ENCODE measurements at regions not wholly inside any gene's neighbourhood (a gene's known extent, or its start where the extent isn't known, plus 50 kb on each side); places are given as distances from the start of the nearest gene placed in this dataset.

- ChIA-PET CTCF (interaction anchor here (0.8 kb wide), 1 partner anchor 598 kb away, joined by 3 read pairs; no protein-coding TSS in a partner anchor), POLR2A (no interaction called here)
- no peak overlapping the region for H3K4me3 ChIP-seq (ENCODE audit: low read depth, low read length)
- H3K27me3 ChIP-seq (ENCODE audit: control insufficient read depth, insufficient read depth, low read length), result no peaks in the 10 kb centered on the region
- DNase-seq (ENCODE audit: low read depth), result no peak
- TF ChIP-seq CTCF (IDR thresholded peaks at IDR 0.05; ENCODE audit: insufficient read depth, low read depth, low read length), result no peak
- no peaks in the 10 kb centered on the region for H3K36me3 ChIP-seq (ENCODE audit: control insufficient read depth, insufficient read depth, low read length)
These were observed 286.7 kb downstream of the TFAP2B start for GRCh38 chr6:51105357-51105756.

GRCh38 chr6:51107769-51108203 is 289.1 kb downstream of the TFAP2B start:
- CTCF ChIA-PET, result interaction anchor here (0.7 kb wide), 1 partner anchor 83 kb away, joined by 3 read pairs; no protein-coding TSS in a partner anchor
- POLR2A ChIA-PET, result no interaction called here

DNA sequence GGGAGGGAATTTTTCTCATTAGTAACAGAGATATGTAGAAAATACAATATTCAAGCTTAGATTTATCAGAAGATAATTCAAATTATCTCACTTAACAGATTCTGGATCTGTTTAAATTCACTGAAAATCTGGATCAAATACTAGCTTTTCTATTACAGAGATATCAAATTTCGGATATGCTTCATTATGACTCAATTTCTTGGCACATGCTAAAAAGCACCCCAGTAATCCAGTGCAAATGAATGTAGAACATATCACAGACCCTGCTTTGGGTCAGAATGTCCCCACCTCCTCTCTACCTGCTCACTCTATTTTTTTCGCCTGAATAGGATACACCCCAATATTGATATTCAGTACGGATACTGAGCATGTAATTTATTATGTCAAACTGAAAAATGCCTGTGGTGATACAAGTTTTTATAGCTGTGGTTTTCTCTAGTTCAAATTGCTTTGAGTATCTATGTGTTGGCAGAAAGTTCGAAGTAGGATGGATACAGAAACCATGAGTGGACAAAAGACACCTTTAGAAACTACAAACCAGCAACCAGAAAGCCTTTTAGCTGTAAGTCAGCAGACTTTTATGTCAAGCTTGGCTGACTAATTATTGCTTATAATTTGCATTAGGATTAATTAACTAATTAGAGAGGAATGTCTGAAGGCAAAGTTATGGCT is 290.0 kb downstream of the TFAP2B start:
- ChIA-PET CTCF (interaction anchor here (0.7 kb wide), 1 partner anchor 84 kb away, joined by 3 read pairs; no protein-coding TSS in a partner anchor), POLR2A (no interaction called here)
- no peak for DNase-seq (ENCODE audit: low read depth)
- TF ChIP-seq CTCF (IDR thresholded peaks at IDR 0.05; ENCODE audit: insufficient read depth, low read depth, low read length), result no peak
- H3K4me3 ChIP-seq (ENCODE audit: low read depth, low read length), result no peak overlapping the region
- no peaks in the 10 kb centered on the region for H3K36me3 ChIP-seq (ENCODE audit: control insufficient read depth, insufficient read depth, low read length)
- no peaks in the 10 kb centered on the region for H3K27me3 ChIP-seq (ENCODE audit: control insufficient read depth, insufficient read depth, low read length)

More at GRCh38 chr6:51107769-51108203, 289.1 kb downstream of the TFAP2B start:
- DNase-seq (ENCODE audit: low read depth), result no peak
- no peaks in the 10 kb centered on the region for H3K36me3 ChIP-seq (ENCODE audit: control insufficient read depth, insufficient read depth, low read length)
- TF ChIP-seq CTCF (IDR thresholded peaks at IDR 0.05; ENCODE audit: insufficient read depth, low read depth, low read length), result no peak
- no peaks in the 10 kb centered on the region for H3K27me3 ChIP-seq (ENCODE audit: control insufficient read depth, insufficient read depth, low read length)
- H3K4me3 ChIP-seq (ENCODE audit: low read depth, low read length), result no peak overlapping the region

DNA sequence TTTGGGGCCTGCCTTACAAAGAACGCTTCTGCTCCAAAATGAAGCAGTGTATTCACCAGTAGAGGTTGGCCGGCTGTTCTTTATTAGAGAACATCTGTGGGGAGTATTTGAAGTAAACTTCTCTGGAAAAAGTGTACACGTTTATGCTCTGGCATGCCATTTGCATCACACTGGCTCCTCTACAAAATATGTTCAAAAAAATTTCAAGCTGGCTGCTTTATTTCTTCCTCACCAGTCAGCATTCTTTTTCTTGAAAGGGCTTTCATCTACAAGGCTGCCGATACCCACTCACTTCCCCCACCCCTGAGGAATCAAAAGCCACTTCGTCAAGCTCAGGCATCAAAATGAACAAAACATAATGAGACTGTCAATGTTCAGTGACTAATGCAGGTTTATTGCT is 294.1 kb downstream of the TFAP2B start:
- POLR2A ChIA-PET, result no interaction called here
- no peak for TF ChIP-seq CTCF (IDR thresholded peaks at IDR 0.05; ENCODE audit: insufficient read depth, low read depth, low read length)

DNA sequence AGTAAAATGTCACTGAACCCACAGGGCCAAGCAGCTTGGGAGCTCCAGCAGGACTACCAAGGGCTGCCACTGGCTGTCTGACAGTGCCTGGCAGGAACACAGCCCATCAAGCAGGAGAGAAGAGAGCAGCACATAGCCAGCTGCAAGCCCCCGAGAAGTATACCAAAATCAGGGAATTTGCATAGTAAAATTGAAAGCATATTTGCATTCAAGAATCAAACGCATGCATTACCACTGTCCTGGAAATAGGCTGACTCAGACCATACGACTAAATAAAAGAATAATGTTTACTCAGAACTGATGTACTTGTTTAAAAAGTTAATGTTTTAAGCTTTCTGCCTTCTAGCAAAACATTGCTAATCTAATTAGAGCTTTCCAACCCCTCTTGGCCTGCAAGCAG is 298.1 kb downstream of the TFAP2B start:
- ChIA-PET CTCF (no interaction called here), POLR2A (no interaction called here)
- no peaks in the 10 kb centered on the region for H3K36me3 ChIP-seq (ENCODE audit: control insufficient read depth, insufficient read depth, low read length)
- H3K4me3 ChIP-seq (ENCODE audit: low read depth, low read length), result no peak overlapping the region
- H3K27me3 ChIP-seq (ENCODE audit: control insufficient read depth, insufficient read depth, low read length), result no peaks in the 10 kb centered on the region
- DNase-seq (ENCODE audit: low read depth), result no peak
- TF ChIP-seq CTCF (IDR thresholded peaks at IDR 0.05; ENCODE audit: insufficient read depth, low read depth, low read length), result no peak

More for the DNA sequence above, 294.1 kb downstream of the TFAP2B start:
- CTCF ChIA-PET, result no interaction called here
- Histone ChIP-seq H3K36me3 (ENCODE audit: control insufficient read depth, insufficient read depth, low read length) (no peaks in the 10 kb centered on the region), H3K27me3 (ENCODE audit: control insufficient read depth, insufficient read depth, low read length) (no peaks in the 10 kb centered on the region), H3K4me3 (ENCODE audit: low read depth, low read length) (no peak overlapping the region)
- no peak for DNase-seq (ENCODE audit: low read depth)

Data from BJ (cell line).